Muscle layer of duodenum (tissue), 2 donors: ENCODE measurements at regions not wholly inside any gene's neighbourhood (a gene's known extent, or its start where the extent isn't known, plus 50 kb on each side); places are given as distances from the start of the nearest gene placed in this dataset.

Source experiments
- H3K27ac ChIP-seq: one replicate; pipeline ENCODE4 v1.7.0; 2013; ENCODE audit warnings: mild to moderate bottlenecking, low read length
- H3K27me3 ChIP-seq: one replicate; pipeline ENCODE4 v1.7.0; 2013; ENCODE audit warnings: low read depth, mild to moderate bottlenecking, control low read depth, low read length
- H3K36me3 ChIP-seq, 2 donors: one replicate each; pipeline ENCODE4 v1.7.0; 2013; ENCODE audit warnings: low read length in 2 of 2, control low read depth in 1 of 2, mild to moderate bottlenecking in 1 of 2; ENCODE audit not compliant: insufficient read depth in 2 of 2, control insufficient read depth in 1 of 2
- H3K4me1 ChIP-seq, 2 donors: one replicate each; pipeline ENCODE4 v1.7.0; 2013; ENCODE audit warnings: low read length in 2 of 2, mild to moderate bottlenecking in 2 of 2, control low read depth in 1 of 2, moderate library complexity in 1 of 2; ENCODE audit not compliant: insufficient read depth in 2 of 2, control insufficient read depth in 1 of 2
- H3K4me3 ChIP-seq, 2 donors: one replicate each; pipeline ENCODE4 v1.7.0; 2013; ENCODE audit warnings: low read length in 2 of 2, low read depth in 1 of 2, mild to moderate bottlenecking in 1 of 2
- H3K9me3 ChIP-seq, 2 donors: one replicate each; pipeline ENCODE4 v1.7.0; 2013; ENCODE audit warnings: low read length in 2 of 2, control low read depth in 1 of 2, mild to moderate bottlenecking in 1 of 2; ENCODE audit not compliant: control insufficient read depth in 1 of 2
- donor health status: healthy.

DNA sequence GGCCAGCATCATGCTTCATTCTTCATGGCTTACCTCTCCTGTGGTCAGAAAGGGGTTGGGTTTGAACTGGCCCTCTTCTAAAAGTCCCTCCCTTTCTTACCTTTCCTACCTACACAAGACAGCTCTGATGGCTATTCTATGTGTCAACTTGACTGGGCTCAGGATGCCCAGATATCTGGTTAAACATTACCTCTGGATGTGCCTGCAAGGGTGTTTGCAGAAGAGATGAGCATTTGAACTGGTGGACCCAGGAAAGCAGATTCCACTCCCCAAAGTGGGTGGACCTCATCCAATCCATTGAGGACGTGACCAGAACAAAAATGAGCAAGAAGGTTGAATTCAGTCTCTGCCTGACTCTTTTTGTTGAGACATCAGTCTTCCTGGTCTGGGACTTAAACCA lies 79.0 kb upstream of the TCF7L2 start:
- no peak overlapping the region for H3K27ac ChIP-seq
- no peaks in the 10 kb centered on the region for H3K27me3 ChIP-seq
- no peaks in the 10 kb centered on the region for H3K36me3 ChIP-seq
- peaks cover 0 to 15% of the 10 kb centered on the region in 2 donors for H3K9me3 ChIP-seq
- H3K4me1 ChIP-seq, result no peaks in the 10 kb centered on the region
- no peak overlapping the region for H3K4me3 ChIP-seq

DNA sequence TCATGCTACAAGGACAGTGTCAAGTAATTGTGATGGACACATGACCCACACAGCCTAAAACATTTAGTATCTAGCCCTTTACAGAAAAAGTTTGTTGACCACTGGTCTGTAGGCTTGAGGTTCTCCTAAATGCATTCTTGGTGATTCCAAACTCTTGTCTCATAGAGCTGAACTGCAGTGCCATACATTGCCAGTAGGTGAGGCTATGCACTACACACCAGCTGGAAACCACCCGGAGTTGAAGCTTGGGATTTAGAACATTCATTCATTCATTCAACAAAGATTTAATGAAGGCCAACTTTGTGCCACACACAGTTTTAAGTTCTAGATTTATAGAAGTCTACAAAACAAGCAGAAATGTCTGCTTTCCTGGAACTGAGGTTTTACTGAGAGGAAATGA lies 77.3 kb upstream of the TCF7L2 start:
- Histone ChIP-seq H3K4me3 (no peak overlapping the region), H3K27ac (no peak overlapping the region), H3K27me3 (no peaks in the 10 kb centered on the region), H3K9me3 (peaks cover 0 to 15% of the 10 kb centered on the region in 2 donors), H3K4me1 (no peaks in the 10 kb centered on the region), H3K36me3 (no peaks in the 10 kb centered on the region)

DNA sequence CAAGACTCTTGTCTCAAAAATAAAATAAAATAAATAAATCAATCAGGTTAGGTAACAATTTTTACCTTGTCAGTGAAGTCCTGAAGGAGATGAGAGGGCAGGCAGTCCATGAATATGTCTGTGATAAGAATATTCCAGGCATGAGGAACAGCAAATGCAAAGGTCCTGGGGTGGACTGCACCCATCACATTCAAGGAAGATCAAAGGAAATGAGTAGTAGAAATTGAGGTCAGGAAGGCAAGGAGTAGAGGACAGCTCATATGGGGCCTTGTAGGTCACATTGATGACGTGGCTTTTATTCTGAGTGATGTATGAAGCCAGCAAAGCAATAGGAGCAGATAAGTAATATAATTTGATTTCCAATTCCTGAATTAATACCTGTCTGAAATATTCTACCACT lies 76.5 kb upstream of the TCF7L2 start:
- Histone ChIP-seq H3K27ac (no peak overlapping the region), H3K27me3 (no peaks in the 10 kb centered on the region), H3K4me1 (no peaks in the 10 kb centered on the region), H3K36me3 (no peaks in the 10 kb centered on the region), H3K9me3 (peaks cover 0 to 15% of the 10 kb centered on the region in 2 donors), H3K4me3 (no peak overlapping the region)

DNA sequence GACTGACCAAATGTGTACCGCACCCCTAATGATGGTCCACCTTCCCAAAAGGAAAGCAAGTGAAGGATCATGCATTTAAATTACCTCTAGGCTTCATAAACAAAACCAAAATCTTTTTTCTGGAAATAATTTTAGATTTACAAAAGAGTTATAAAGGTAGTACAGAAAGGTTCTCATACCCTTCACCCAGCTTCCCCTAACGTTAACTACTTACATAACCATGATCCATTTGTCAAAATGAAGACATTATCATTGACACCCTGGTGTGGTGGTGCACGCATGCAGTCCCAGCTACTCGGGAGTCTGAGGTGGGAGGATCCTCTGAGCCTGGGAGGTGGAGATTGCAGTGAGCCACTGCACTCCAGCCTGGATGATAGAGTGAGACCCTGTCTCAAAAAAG lies 75.1 kb upstream of the TCF7L2 start:
- Histone ChIP-seq H3K27me3 (no peaks in the 10 kb centered on the region), H3K36me3 (no peaks in the 10 kb centered on the region), H3K4me3 (no peak overlapping the region), H3K27ac (no peak overlapping the region), H3K9me3 (peaks cover 0 to 15% of the 10 kb centered on the region in 2 donors), H3K4me1 (no peaks in the 10 kb centered on the region)

DNA sequence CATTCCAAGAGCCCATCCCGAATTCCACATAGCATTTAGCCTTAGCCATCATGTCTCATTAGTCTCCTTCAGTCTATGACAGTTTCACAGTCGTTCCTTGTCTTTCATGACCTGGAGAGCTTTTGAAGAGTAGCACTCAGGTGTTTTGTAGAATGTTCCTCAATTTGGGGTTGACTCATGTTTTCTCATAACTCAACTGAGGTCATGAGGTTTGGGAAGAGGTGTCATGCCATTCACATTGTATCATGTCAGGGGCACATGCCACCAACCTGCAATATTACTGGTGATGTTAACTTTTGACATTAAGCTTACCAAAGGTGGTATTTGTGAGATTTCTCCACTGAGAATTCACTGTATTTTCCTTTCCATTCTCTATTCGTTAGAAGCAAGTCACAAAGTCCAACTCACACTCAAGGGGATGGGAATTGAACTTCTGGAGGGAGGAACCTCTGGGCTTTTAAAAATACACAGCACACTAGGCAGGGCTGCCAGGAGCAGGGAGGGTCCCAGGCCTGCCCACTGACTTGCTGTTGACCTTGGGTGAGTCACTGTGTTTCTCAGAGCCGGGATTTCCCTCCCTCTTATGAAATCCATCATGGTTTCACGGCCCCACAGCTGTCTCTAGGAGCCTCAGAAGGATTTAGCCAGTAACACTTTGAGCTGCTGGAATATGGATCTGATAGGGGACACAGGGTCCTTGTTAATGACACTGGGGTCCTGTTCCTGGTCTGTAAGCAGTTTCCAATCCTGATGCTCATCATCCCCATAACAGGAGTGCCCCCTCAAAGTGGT lies 74.4 kb upstream of the TCF7L2 start:
- Histone ChIP-seq H3K4me3 (no peak overlapping the region), H3K27ac (no peak overlapping the region), H3K9me3 (peaks cover 0 to 15% of the 10 kb centered on the region in 2 donors), H3K36me3 (no peaks in the 10 kb centered on the region), H3K27me3 (no peaks in the 10 kb centered on the region), H3K4me1 (no peaks in the 10 kb centered on the region)

- no peak overlapping the region for H3K4me3 ChIP-seq
- H3K36me3 ChIP-seq, result no peaks in the 10 kb centered on the region
- H3K27me3 ChIP-seq, result no peaks in the 10 kb centered on the region
- H3K4me1 ChIP-seq, result no peaks in the 10 kb centered on the region
- H3K27ac ChIP-seq, result no peak overlapping the region
- no peaks in the 10 kb centered on the region for H3K9me3 ChIP-seq
Observed at GRCh38 chr10:112880633-112881530, 69.2 kb upstream of the TCF7L2 start.

- Histone ChIP-seq H3K4me1 (no peaks in the 10 kb centered on the region), H3K27me3 (no peaks in the 10 kb centered on the region), H3K9me3 (no peaks in the 10 kb centered on the region), H3K36me3 (no peaks in the 10 kb centered on the region), H3K27ac (no peak overlapping the region), H3K4me3 (no peak overlapping the region)
Observed at GRCh38 chr10:112883360-112884178, 66.5 kb upstream of the TCF7L2 start.

DNA sequence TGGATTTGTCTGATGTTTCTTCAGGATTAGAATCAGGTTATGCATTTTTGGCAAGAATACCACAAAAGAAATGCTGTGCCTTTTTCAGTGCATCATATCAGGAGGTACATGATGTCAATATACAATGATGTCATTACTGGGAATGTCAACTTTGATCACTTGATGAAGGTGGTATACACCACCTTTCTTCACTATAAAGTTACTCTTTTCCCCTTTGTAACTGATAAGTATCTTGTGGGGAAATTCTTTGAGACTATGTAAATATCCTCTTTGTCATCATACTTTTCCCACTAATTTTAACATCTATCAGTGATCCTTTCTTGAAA lies 65.9 kb upstream of the TCF7L2 start:
- no peak overlapping the region for H3K27ac ChIP-seq
- no peaks in the 10 kb centered on the region for H3K9me3 ChIP-seq
- no peaks in the 10 kb centered on the region for H3K27me3 ChIP-seq
- H3K4me3 ChIP-seq, result no peak overlapping the region
- H3K4me1 ChIP-seq, result no peaks in the 10 kb centered on the region
- no peaks in the 10 kb centered on the region for H3K36me3 ChIP-seq

DNA sequence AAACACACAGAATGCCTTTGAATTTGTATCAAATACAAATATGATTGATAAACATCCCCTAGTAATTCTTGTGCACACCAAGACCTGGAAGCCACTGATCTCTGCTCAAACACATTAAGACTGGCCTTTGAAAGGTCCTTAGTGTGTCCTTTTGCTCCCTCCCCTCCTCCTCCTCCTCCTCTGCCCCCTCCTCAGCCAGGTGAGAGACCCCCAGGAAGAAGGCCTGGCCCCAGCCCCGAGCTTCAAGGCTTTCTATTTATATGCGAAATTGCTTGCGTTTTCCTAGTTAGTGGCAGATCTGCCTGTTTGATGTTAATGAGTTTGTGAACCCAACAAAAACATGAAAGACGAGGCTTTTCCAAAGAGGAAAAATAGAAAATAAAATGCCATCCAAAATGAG lies 63.6 kb upstream of the TCF7L2 start:
- H3K36me3 ChIP-seq, result no peaks in the 10 kb centered on the region

GRCh38 chr10:112887968-112888367 lies 62.1 kb upstream of the TCF7L2 start:
- H3K9me3 ChIP-seq, result no peaks in the 10 kb centered on the region
- H3K4me1 ChIP-seq, result no peaks in the 10 kb centered on the region
- no peak overlapping the region for H3K27ac ChIP-seq
- no peaks in the 10 kb centered on the region for H3K27me3 ChIP-seq
- H3K4me3 ChIP-seq, result no peak overlapping the region
- no peaks in the 10 kb centered on the region for H3K36me3 ChIP-seq

More for the DNA sequence above, 63.6 kb upstream of the TCF7L2 start:
- Histone ChIP-seq H3K27me3 (no peaks in the 10 kb centered on the region), H3K27ac (no peak overlapping the region), H3K4me3 (no peak overlapping the region), H3K9me3 (no peaks in the 10 kb centered on the region), H3K4me1 (no peaks in the 10 kb centered on the region)

GRCh38 chr10:112895292-112895691 lies 54.8 kb upstream of the TCF7L2 start:
- no peak overlapping the region for H3K27ac ChIP-seq
- no peaks in the 10 kb centered on the region for H3K9me3 ChIP-seq
- no peaks in the 10 kb centered on the region for H3K36me3 ChIP-seq
- H3K4me3 ChIP-seq, result no peak overlapping the region
- H3K27me3 ChIP-seq, result no peaks in the 10 kb centered on the region
- H3K4me1 ChIP-seq, result peaks cover 6 to 8% of the 10 kb centered on the region in 2 donors
